ENCODE measurements at regions not wholly inside any gene's neighbourhood (a gene's known extent, or its start where the extent isn't known, plus 50 kb on each side); places are given as distances from the start of the nearest gene placed in this dataset.
"Not testable (repeated sequence)": the region's sequence is repeated elsewhere in the genome, so short reads cannot be mapped to it uniquely, and the experiment has no call there.

DNA sequence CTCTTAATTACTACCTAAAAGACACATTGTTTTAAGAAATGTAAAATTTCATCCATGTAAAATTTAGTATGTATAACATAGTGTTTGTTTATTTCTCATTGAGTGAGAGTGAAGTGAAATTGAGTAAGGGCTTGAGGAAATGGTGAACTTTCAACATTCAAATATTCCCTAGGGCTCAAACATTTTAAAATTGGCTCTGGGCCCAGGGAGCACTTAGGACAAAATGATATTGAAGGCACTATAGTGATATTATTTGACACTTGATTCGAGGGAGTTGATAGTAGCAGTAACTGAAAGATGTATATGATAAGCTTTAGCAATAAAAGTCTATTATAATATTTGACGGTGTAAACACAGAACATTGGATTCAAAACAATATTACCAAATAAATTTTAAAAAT, 1244.0 kb upstream of the TENM3 start:
- H3K27ac Mint-ChIP-seq (ENCODE audit: low read depth): no peak overlapping the region
- no peak for ATAC-seq (replicated peaks; ENCODE audit: extremely low read depth, poor library complexity, severe bottlenecking)

DNA sequence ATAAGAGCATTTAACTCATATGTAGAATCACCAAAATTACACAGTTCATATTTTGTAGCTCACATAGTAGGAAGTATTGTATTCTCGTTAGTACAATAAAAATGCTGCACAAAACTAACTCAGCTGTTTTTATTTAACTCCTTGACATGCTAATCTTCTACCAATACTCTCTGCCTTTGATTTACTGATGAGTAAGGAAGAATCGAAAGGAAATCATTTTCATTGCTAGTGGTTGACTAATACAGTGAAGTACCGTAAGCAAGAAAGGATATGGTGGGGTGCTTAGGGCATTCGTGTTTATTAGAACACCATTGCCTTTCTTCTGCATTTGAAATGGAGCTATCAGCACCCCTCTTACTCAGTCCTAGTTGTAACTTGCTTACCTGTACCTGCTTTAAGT, 1239.1 kb upstream of the TENM3 start:
- DNase-seq (ENCODE audit: low spot score in 2 of 2) (no peak), ATAC-seq (replicated peaks; ENCODE audit: extremely low read depth, poor library complexity, severe bottlenecking) (no peak)
- Mint-ChIP-seq H3K36me3 (ENCODE audit: insufficient read depth) (peaks cover 2% of the 10 kb centered on the region), H3K4me1 (no peaks in the 10 kb centered on the region), H3K9me3 (peaks cover 27% of the 10 kb centered on the region), H3K27ac (ENCODE audit: low read depth) (no peak overlapping the region), H3K27me3 (no peaks in the 10 kb centered on the region), H3K4me3 (no peak overlapping the region)

More for the DNA sequence above, 1244.0 kb upstream of the TENM3 start:
- Mint-ChIP-seq H3K27me3 (no peaks in the 10 kb centered on the region), H3K4me1 (no peaks in the 10 kb centered on the region), H3K36me3 (ENCODE audit: insufficient read depth) (peaks cover 2% of the 10 kb centered on the region), H3K4me3 (no peak overlapping the region), H3K9me3 (peaks cover 25% of the 10 kb centered on the region)
- DNase-seq (ENCODE audit: low spot score in 2 of 2): no peak

DNA sequence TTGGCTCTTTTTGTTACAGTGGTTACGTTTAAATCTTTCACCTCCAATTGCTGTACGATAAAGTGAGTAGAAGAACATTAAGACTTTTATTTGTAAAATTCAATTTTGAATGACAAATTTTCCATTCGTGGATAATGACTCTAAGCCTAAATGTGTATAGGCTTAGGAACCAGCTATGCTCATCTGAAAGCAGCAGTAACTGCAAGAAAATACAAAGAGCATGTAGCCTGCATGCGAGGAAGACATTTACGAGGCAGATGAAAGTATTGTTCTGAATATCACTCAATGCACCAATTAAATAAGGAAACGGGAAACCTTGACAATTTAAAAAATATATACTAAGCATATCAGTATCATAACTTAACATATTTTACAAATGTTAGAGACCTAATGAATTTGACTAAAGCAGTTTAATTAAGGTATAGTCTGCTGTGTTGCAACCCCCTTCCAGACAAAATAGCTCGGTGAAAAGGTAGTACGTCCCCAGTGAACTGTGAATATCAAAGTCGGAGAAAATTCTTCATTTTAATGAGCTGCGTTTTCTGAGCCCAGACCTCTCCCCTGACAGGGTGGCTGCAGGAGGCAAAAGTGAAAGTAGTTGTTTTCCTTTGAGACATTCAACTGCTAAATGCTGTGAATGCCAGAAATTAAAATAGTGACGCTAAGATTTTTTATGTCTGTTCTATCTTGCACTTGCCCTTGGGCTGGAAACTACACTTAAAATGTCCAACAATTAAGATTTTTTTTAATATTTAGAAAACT, 1236.5 kb upstream of the TENM3 start:
- no peak for DNase-seq (ENCODE audit: low spot score in 2 of 2)
- no peaks in the 10 kb centered on the region for H3K4me1 Mint-ChIP-seq
- no peak overlapping the region for H3K27ac Mint-ChIP-seq (ENCODE audit: low read depth)

DNA sequence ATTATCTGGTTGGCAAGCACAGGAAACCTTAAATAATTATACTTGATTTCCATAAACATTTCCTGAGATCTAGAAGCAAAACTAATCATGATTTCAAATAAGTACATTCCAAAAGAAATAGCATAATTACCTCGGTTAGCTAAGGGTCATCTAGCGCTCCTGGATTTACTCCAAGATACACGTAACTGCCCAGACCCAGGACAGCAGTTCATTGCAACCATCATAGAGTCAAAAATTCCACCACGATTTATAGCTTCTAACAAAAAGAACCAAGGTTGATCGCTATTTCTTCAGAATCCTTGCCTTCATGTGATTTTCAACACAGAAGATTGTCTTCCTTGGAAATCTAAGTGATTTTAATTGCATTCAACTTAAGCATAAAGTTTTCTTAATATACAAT, 1235.5 kb upstream of the TENM3 start:
- H3K4me1 Mint-ChIP-seq: no peaks in the 10 kb centered on the region
- no peaks in the 10 kb centered on the region for H3K36me3 Mint-ChIP-seq (ENCODE audit: insufficient read depth)
- no peak overlapping the region for H3K4me3 Mint-ChIP-seq
- DNase-seq (ENCODE audit: low spot score in 2 of 2): no peak
- H3K9me3 Mint-ChIP-seq: peaks cover 22% of the 10 kb centered on the region
- no peak for ATAC-seq (replicated peaks; ENCODE audit: extremely low read depth, poor library complexity, severe bottlenecking)
- H3K27ac Mint-ChIP-seq (ENCODE audit: low read depth): no peak overlapping the region
- H3K27me3 Mint-ChIP-seq: no peaks in the 10 kb centered on the region

More for the DNA sequence above, 1236.5 kb upstream of the TENM3 start:
- ATAC-seq (replicated peaks; ENCODE audit: extremely low read depth, poor library complexity, severe bottlenecking): no peak
- no peaks in the 10 kb centered on the region for H3K36me3 Mint-ChIP-seq (ENCODE audit: insufficient read depth)
- no peaks in the 10 kb centered on the region for H3K27me3 Mint-ChIP-seq
- no peak overlapping the region for H3K4me3 Mint-ChIP-seq
- peaks cover 20% of the 10 kb centered on the region for H3K9me3 Mint-ChIP-seq

DNA sequence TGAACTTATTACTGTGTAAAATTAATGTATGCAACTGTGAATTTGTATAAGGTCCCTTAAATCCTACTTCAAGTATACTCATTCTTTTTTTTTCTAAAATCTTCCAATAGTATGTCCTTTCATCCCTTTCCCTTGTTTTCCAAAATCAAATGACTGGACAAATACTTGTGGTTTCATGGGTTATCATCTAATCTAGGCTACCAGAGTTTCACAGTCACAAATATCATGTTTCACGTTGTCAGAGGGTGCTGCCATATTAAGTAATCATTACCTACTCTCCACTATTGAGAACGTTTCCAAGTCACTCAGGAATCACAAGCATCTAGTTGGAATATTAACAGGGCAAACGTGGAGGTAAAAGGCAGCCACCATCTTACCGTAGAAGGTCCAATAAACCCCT, 1235.0 kb upstream of the TENM3 start:
- Mint-ChIP-seq H3K4me3 (no peak overlapping the region), H3K27ac (ENCODE audit: low read depth) (no peak overlapping the region), H3K36me3 (ENCODE audit: insufficient read depth) (no peaks in the 10 kb centered on the region), H3K4me1 (no peaks in the 10 kb centered on the region), H3K9me3 (peaks cover 26% of the 10 kb centered on the region), H3K27me3 (no peaks in the 10 kb centered on the region)
- DNase-seq (ENCODE audit: low spot score in 2 of 2) (no peak), ATAC-seq (replicated peaks; ENCODE audit: extremely low read depth, poor library complexity, severe bottlenecking) (no peak)

DNA sequence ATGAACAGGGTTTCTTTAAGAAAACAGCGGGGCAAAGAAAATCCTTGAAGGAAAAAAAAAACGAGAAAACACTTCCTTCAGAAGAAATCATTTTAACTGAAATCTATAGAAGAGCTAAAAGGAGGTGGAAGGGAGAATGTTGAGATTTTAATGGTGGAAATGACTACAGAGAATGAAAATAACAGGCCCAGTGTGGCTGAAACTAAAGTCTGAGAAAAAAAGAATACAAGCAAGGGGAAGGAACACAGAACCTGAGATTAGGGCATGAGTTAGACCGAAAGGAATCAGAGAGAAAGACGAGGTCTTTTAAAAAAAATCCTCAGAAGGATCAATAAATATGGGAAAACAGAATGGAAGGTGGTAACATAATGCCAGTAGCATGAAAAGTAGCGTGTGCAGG, 1230.0 kb upstream of the TENM3 start:
- H3K36me3 Mint-ChIP-seq (ENCODE audit: insufficient read depth): no peaks in the 10 kb centered on the region
- peaks cover 26% of the 10 kb centered on the region for H3K9me3 Mint-ChIP-seq
- H3K4me3 Mint-ChIP-seq: no peak overlapping the region
- H3K4me1 Mint-ChIP-seq: no peaks in the 10 kb centered on the region
- H3K27me3 Mint-ChIP-seq: no peaks in the 10 kb centered on the region
- no peak overlapping the region for H3K27ac Mint-ChIP-seq (ENCODE audit: low read depth)
- ATAC-seq (replicated peaks; ENCODE audit: extremely low read depth, poor library complexity, severe bottlenecking) (no peak), DNase-seq (ENCODE audit: low spot score in 2 of 2) (no peak)

DNA sequence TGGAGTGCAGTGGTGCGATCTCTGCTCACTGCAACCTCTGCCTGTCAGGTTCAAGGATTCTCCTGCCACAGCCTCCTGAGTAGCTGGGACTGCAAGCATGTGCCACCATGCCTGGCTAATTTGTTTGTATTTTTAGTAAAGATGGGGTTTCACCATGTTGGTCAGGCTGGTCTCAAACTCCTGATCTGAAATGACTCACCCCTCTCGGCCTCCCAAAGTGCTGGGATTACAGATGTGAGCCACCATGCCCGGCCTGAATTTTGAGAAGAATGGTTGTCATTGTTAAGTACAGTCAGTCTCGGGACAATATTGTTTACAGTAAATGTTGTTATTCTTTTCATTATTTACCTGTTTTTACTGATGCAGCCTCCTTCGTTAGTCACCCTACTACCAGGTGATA, 1226.2 kb upstream of the TENM3 start:
- H3K27me3 Mint-ChIP-seq: no peaks in the 10 kb centered on the region
- H3K4me3 Mint-ChIP-seq: no peak overlapping the region
- no peaks in the 10 kb centered on the region for H3K36me3 Mint-ChIP-seq (ENCODE audit: insufficient read depth)
- no peak for ATAC-seq (replicated peaks; ENCODE audit: extremely low read depth, poor library complexity, severe bottlenecking)
- H3K27ac Mint-ChIP-seq (ENCODE audit: low read depth): no peak overlapping the region
- DNase-seq (ENCODE audit: low spot score in 2 of 2): no peak
- no peaks in the 10 kb centered on the region for H3K4me1 Mint-ChIP-seq
- H3K9me3 Mint-ChIP-seq: peaks cover 41% of the 10 kb centered on the region

DNA sequence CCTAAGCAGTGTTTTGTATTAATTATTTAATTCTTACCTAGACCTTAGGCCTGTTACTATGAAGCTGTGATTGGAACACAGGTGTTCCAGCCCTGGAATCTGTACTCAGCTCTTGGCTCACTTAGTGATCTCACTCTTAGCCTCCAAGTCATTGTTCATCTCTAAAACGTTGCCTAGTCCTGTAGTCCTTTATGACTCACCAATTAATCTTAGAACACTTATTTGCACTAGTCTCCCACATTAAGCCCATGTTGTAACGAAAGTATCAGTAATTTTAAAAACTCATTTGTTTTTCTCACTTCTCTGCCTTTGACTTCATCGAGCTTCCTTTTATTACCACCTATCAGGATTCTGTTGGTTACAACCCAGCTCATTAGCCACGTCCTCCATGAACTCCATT, 1224.7 kb upstream of the TENM3 start:
- Mint-ChIP-seq H3K4me1 (no peaks in the 10 kb centered on the region), H3K36me3 (ENCODE audit: insufficient read depth) (no peaks in the 10 kb centered on the region), H3K27ac (ENCODE audit: low read depth) (no peak overlapping the region), H3K4me3 (no peak overlapping the region), H3K27me3 (no peaks in the 10 kb centered on the region), H3K9me3 (peaks cover 36% of the 10 kb centered on the region)
- ATAC-seq (replicated peaks; ENCODE audit: extremely low read depth, poor library complexity, severe bottlenecking): no peak
- no peak for DNase-seq (ENCODE audit: low spot score in 2 of 2)

DNA sequence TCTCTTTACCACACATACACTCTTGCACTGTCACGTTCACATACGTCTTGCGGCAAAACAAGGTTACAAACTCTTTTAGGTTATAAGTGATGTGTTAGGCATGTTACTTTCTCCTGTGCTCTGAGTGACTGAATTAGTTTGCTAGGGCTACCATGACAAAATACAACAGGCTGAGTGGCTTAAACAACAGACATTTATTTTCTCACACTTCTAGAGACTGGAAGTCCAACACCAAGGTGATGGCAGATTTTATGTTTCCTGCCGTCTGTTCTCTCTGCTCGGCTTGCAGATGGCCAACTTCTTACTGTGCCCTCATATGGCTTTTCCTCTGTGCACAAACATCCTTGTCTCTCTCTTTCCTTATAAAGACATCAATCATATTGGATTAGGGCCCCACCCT, 1224.3 kb upstream of the TENM3 start:
- ATAC-seq (replicated peaks; ENCODE audit: extremely low read depth, poor library complexity, severe bottlenecking): no peak
- Mint-ChIP-seq H3K36me3 (ENCODE audit: insufficient read depth) (no peaks in the 10 kb centered on the region), H3K9me3 (peaks cover 33% of the 10 kb centered on the region), H3K27ac (ENCODE audit: low read depth) (no peak overlapping the region), H3K4me3 (no peak overlapping the region), H3K4me1 (no peaks in the 10 kb centered on the region), H3K27me3 (no peaks in the 10 kb centered on the region)
- DNase-seq (ENCODE audit: low spot score in 2 of 2): no peak

DNA sequence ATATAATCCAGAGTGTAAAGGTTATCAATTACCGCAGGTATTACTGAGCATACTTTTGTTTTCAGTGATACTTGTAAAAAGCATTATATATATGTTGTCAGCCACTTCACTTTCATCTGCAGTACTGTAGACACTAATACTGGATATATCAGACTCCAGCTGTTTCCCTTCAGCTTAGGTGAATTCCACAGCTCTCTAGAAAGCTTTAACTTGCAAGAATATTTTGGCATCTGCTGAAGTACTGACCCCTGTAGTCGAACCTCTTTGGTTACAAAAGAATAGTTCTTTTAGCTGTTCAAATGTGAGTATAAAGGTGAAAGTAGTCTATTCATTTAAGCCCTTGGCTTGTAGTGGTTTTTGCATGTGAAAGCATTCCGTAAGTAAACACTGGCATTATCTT, 1222.7 kb upstream of the TENM3 start:
- ATAC-seq (replicated peaks; ENCODE audit: extremely low read depth, poor library complexity, severe bottlenecking) (no peak), DNase-seq (ENCODE audit: low spot score in 2 of 2) (no peak)
- Mint-ChIP-seq H3K4me1 (no peaks in the 10 kb centered on the region), H3K4me3 (no peak overlapping the region), H3K9me3 (peaks cover 39% of the 10 kb centered on the region), H3K27ac (ENCODE audit: low read depth) (no peak overlapping the region), H3K27me3 (no peaks in the 10 kb centered on the region), H3K36me3 (ENCODE audit: insufficient read depth) (no peaks in the 10 kb centered on the region)

DNA sequence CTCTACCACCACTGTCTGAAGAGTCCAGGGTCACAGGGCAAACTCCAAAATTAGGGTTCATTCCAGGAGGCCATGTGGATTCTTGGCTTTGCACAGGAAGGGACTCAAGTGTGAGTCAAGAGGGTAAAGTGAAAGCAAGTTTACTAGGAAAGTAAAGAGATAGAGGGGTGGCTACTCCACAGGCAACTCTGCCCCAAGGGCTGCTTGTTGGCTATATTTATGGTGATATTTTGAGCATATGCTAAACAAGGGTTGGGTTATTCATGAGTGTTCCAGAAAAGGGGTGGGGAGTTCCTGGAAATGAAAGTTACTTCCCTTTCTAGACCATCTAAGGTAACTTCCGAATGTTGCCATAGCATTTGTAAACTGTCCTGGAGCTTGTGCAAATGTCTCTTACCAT, 1222.0 kb upstream of the TENM3 start:
- ATAC-seq (replicated peaks; ENCODE audit: extremely low read depth, poor library complexity, severe bottlenecking): no peak
- no peaks in the 10 kb centered on the region for H3K4me1 Mint-ChIP-seq
- no peaks in the 10 kb centered on the region for H3K27me3 Mint-ChIP-seq
- no peaks in the 10 kb centered on the region for H3K36me3 Mint-ChIP-seq (ENCODE audit: insufficient read depth)
- H3K9me3 Mint-ChIP-seq: peaks cover 39% of the 10 kb centered on the region
- no peak overlapping the region for H3K27ac Mint-ChIP-seq (ENCODE audit: low read depth)
- no peak for DNase-seq (ENCODE audit: low spot score in 2 of 2)
- H3K4me3 Mint-ChIP-seq: no peak overlapping the region

DNA sequence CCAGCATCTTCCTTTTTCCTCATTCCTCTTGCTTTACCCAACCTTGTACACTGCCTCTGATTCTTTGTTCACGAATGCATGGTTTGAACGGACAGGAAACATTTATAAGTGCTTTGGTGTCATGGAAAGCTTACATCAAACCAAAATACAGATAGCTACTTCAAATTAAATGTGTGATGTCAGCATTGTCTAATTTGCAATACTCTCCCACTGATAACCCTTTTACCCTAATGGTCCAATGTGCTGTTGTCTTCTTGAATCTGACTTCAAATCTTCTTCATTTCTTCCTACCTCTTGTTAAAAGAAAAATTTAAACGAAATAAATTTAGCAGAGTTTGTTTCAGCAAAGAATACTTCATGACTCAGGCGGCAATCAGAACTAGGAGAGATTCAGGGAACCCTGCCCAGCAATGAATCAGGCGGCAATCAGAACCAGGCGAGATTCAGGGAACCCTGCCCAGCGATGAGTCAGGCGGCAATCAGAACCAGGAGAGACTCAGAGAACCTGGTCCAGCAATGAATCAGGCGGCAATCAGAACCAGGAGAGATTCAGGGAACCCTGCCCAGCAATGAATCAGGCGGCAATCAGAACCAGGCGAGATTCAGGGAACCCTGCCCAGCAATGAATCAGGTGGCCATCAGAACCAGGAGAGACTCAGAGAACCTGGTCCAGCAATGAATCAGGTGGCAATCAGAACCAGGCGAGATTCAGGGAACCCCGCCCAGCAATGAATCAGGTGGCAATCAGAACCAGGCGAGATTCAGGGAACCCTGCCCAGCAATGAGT, 1212.9 kb upstream of the TENM3 start:
- DNase-seq (ENCODE audit: low spot score in 2 of 2); H3K4me3 Mint-ChIP-seq; H3K36me3 Mint-ChIP-seq (ENCODE audit: insufficient read depth); H3K4me1 Mint-ChIP-seq; H3K27ac Mint-ChIP-seq (ENCODE audit: low read depth); H3K27me3 Mint-ChIP-seq; ATAC-seq (replicated peaks; ENCODE audit: extremely low read depth, poor library complexity, severe bottlenecking): not testable (repeated sequence)
- H3K9me3 Mint-ChIP-seq: peaks cover 18% of the 10 kb centered on the region

DNA sequence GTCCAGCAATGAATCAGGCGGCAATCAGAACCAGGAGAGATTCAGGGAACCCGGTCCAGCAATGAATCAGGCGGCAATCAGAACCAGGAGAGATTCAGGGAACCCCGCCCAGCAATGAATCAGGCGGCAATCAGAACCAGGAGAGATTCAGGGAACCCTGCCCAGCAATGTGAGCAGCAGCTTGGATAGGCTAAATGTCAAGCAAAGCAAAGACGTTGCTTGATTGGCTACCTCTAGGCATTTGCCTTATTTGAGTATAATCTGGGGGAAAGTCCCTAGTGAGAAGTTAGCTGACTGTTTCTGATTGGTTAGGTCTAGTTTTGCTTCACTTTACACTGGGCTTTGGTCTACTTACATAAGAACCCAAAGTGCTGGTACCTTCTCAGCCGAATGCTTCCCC, 1212.2 kb upstream of the TENM3 start:
- no peaks in the 10 kb centered on the region for H3K36me3 Mint-ChIP-seq (ENCODE audit: insufficient read depth)
- no peak for DNase-seq (ENCODE audit: low spot score in 2 of 2)

More for the DNA sequence above, 1212.2 kb upstream of the TENM3 start:
- Mint-ChIP-seq H3K4me3 (no peak overlapping the region), H3K27me3 (no peaks in the 10 kb centered on the region), H3K9me3 (peaks cover 18% of the 10 kb centered on the region), H3K27ac (ENCODE audit: low read depth) (no peak overlapping the region), H3K4me1 (no peaks in the 10 kb centered on the region)
- no peak for ATAC-seq (replicated peaks; ENCODE audit: extremely low read depth, poor library complexity, severe bottlenecking)

Data from central memory CD8-positive, alpha-beta T cell (primary cell).